Transverse colon (tissue), 4 donors: ENCODE measurements at regions not wholly inside any gene's neighbourhood (a gene's known extent, or its start where the extent isn't known, plus 50 kb on each side); places are given as distances from the start of the nearest gene placed in this dataset.

Experiments used
- DNase-seq: peaks from one replicate; pipeline ENCODE4 v3.0.0-alpha.2; 2019
- H3K27ac ChIP-seq, 4 donors: fragments of 200-600 bp; sonication (generic); 2 replicates each; pipeline ENCODE4 v1.5.1; 2016 to 2018; ENCODE audit warnings: inconsistent platforms in 4 of 4
- H3K27me3 ChIP-seq: fragments of 200-600 bp; sonication (generic); 2 replicates; pipeline ENCODE4 v1.5.1; 2017; ENCODE audit warnings: inconsistent platforms
- H3K36me3 ChIP-seq, 4 donors: fragments of 200-600 bp; sonication (generic); 2 replicates each; pipeline ENCODE4 v1.5.1; 2017 to 2019; ENCODE audit warnings: inconsistent platforms in 4 of 4
- H3K4me1 ChIP-seq, 4 donors: fragments of 200-600 bp; sonication (generic); 2 replicates each; pipeline ENCODE4 v1.5.1; 2017 to 2020; ENCODE audit warnings: inconsistent platforms in 4 of 4
- H3K4me3 ChIP-seq, 4 donors: fragments of 200-600 bp; sonication (generic); 1 replicate in 1 of 4; 2 replicates in 3 of 4; pipeline versions ENCODE4 v1.5.1 to v1.6.1; 2017 to 2019; ENCODE audit warnings: inconsistent platforms in 4 of 4
- H3K9me3 ChIP-seq, 2 donors: fragments of 200-600 bp; sonication (generic); 2 replicates each; pipeline ENCODE4 v1.5.1; 2017 to 2019; ENCODE audit warnings: inconsistent platforms in 2 of 2
- EP300 ChIP-seq: sonication (generic); formaldehyde crosslinking; IDR thresholded peaks from one replicate; pipeline ENCODE4 v1.6.1; 2017; ENCODE audit warnings: antibody characterized with exemption, low read depth
- POLR2A ChIP-seq: fragments of 450-650 bp; IDR thresholded peaks from one replicate; pipeline ENCODE4 v1.6.1; 2016; ENCODE audit warnings: antibody characterized with exemption, mild to moderate bottlenecking, moderate library complexity
- POLR2AphosphoS5 ChIP-seq, 3 donors: sonication (generic); formaldehyde crosslinking; IDR thresholded peaks; one replicate each; pipeline ENCODE4 v1.6.1; 2016; ENCODE audit warnings: antibody characterized with exemption in 3 of 3
- WGBS, 2 donors: methylation state at CpG; one replicate each; pipeline ENCODE4 v1.1.5; 2018; ENCODE audit warnings: low coverage in 1 of 2; 5-methylcytosine and 5-hydroxymethylcytosine counted together
- in situ Hi-C, 4 donors: fragments of 200-750 bp; cut with MboI; loops; one replicate each; pipeline versions ENCODE4 v1.15.0 to v1.15.1; 2017; ENCODE audit warnings: low sequenced_read_pairs in 3 of 4, low pct_ligation_motif_present in 1 of 4, low pct_unique_long_range_greater_than_20kb in 1 of 4
- intact Hi-C: fragments of 100-400 bp; cut with DNase I; formaldehyde crosslinking; loops from one replicate; pipeline ENCODE4 v1.15.1; 2023; ENCODE audit warnings: low total_unique reads
- TF ChIP-seq, protein P1 (sequence below), 5 experiments: fragments of 200-600 bp in 3 of 5; fragments of 450-650 bp in 2 of 5; sonication (generic) in 3 of 5; IDR thresholded peaks; 1 replicate in 2 of 5; 2 replicates in 3 of 5; pipeline ENCODE4 v1.5.1; 2016 to 2017; ENCODE audit warnings: antibody characterized with exemption in 5 of 5, inconsistent platforms in 3 of 5, mild to moderate bottlenecking in 2 of 5, moderate library complexity in 1 of 5

DNA sequence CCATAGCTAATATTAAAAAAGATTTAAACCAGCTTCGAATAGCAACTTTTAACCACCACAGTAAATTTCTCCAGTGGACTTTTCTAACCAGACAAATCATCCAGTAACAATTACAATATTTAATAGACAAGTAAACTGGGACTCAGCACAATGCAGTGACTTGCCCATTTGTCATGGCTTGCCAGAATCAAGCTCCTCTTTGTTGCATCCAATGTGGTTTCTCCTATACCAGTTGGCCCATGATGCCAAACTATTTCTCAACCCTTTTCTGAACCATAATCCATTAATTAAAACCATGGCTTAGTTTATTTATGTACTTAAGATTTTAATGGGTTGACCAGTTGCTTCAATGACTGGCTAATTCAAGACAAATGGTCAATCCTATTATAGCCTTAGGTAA, 64.4 kb downstream of the DIO2 start:
- 72 to 78% methylated on average over 1 of the region's 1 CpG for WGBS, 2 donors
- no peaks in the 10 kb centered on the region for H3K4me1 ChIP-seq
- TF ChIP-seq POLR2A (no peak), EP300 (no peak), POLR2AphosphoS5 (IDR thresholded peaks at IDR 0.05) (no peak)
- TF ChIP-seq, protein P1, sequence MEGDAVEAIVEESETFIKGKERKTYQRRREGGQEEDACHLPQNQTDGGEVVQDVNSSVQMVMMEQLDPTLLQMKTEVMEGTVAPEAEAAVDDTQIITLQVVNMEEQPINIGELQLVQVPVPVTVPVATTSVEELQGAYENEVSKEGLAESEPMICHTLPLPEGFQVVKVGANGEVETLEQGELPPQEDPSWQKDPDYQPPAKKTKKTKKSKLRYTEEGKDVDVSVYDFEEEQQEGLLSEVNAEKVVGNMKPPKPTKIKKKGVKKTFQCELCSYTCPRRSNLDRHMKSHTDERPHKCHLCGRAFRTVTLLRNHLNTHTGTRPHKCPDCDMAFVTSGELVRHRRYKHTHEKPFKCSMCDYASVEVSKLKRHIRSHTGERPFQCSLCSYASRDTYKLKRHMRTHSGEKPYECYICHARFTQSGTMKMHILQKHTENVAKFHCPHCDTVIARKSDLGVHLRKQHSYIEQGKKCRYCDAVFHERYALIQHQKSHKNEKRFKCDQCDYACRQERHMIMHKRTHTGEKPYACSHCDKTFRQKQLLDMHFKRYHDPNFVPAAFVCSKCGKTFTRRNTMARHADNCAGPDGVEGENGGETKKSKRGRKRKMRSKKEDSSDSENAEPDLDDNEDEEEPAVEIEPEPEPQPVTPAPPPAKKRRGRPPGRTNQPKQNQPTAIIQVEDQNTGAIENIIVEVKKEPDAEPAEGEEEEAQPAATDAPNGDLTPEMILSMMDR (IDR thresholded peaks at IDR 0.05), result no peak
- in situ Hi-C loops (no loop called here), intact Hi-C loops (no loop called here)
- no peaks in the 10 kb centered on the region for H3K27me3 ChIP-seq
- no peaks in the 10 kb centered on the region for H3K9me3 ChIP-seq
- DNase-seq, result no peak
- H3K36me3 ChIP-seq, result no peaks in the 10 kb centered on the region
- H3K4me3 ChIP-seq, result no peak overlapping the region
- no peak overlapping the region for H3K27ac ChIP-seq

DNA sequence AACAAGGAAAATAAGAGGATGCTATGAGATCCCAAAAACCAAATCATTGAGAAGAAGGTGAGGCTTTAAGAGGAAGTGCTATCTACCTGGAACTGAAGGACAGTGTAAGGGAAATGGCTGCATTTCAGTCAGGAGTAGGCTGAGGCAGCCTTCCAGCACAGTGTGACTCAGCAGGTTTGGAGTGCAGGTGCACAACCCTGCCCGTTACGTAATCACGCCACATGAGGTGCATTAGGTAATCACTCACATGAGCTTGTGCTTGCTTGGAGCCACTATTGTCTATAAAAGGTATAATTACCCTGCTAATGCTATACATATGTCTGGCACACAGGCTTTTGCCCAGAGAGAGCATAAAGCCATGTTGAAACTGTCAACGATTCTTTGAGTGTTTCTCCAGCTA, 74.9 kb downstream of the DIO2 start:
- WGBS, 2 donors, result 92% methylated on average over 4 of the region's 4 CpGs; no CpG with 5 or more reads in 1 of the 2 donors
- no peak for DNase-seq
- Histone ChIP-seq H3K4me1 (no peaks in the 10 kb centered on the region), H3K9me3 (no peaks in the 10 kb centered on the region), H3K27ac (no peak overlapping the region), H3K4me3 (no peak overlapping the region), H3K27me3 (no peaks in the 10 kb centered on the region), H3K36me3 (no peaks in the 10 kb centered on the region)
- in situ Hi-C loops (no loop called here), intact Hi-C loops (no loop called here)
- TF ChIP-seq POLR2A (no peak), EP300 (no peak), POLR2AphosphoS5 (IDR thresholded peaks at IDR 0.05) (no peak)
- TF ChIP-seq, protein P1 (IDR thresholded peaks at IDR 0.05), result no peak

DNA sequence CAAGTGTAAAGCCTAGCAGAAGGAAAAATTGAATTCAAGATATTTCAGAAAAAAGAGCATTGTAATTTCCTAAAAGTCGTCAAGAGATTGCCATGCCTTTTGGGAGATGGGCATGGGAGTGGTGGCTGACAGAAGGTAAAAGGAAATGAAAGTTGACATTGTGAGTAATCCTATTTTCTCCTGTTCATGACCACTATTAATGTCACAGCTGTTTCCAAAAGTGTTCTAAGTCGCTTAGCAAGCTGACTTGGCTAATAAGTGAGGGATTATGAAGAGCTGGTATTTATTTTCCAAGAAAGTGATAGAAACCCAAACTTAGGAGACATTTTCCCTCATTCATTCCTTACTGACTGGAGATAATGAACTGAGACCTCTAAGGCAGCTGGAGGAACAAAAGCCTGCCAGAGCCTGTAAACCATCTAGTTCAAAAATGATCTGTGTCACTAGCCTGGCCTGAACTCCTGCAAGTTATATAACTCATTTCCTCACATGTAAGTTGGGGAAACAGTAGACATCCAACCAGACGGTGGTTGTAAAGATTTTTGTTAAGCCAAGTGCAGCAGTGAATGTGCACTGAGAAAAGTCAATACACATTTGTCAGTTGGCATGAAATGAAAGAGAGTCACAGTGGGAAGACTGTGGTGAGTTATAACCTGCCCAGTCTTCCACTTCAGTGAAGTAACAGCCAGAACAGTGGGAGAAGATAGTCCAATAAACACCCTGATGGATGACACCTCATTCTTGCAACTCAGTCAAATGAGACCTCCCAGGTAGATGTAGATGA, 75.8 kb downstream of the DIO2 start:
- no peak for DNase-seq
- Histone ChIP-seq H3K27me3 (no peaks in the 10 kb centered on the region), H3K4me3 (no peak overlapping the region), H3K36me3 (no peaks in the 10 kb centered on the region), H3K9me3 (no peaks in the 10 kb centered on the region), H3K4me1 (no peaks in the 10 kb centered on the region), H3K27ac (no peak overlapping the region)
- TF ChIP-seq EP300 (no peak), POLR2A (no peak), POLR2AphosphoS5 (IDR thresholded peaks at IDR 0.05) (no peak)
- TF ChIP-seq, protein P1 (IDR thresholded peaks at IDR 0.05), result no peak
- intact Hi-C loops (no loop called here), in situ Hi-C loops (no loop called here)
- WGBS, 2 donors, result 46 to 58% methylated on average over 3 of the region's 3 CpGs

DNA sequence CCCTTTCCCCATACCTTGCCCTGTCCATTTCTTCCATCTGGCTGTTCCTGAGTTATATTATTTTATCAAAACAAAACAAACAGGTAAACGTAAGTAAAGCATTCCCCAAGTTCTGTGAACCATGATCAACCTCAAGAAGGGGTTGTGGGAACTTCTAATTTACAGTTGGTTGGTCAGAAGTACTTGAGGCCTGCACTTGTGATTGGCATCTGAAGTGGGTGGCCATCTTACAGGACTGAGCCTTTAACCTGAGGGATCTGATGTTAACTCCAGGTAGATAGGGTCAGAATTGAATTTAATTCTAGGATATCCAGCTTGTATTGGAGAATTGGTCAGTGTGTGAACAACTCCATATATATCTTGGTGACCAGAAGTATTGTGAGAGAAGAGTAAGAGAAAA, 77.0 kb downstream of the DIO2 start:
- Histone ChIP-seq H3K4me3 (no peak overlapping the region), H3K27ac (no peak overlapping the region), H3K27me3 (no peaks in the 10 kb centered on the region), H3K4me1 (no peaks in the 10 kb centered on the region), H3K9me3 (no peaks in the 10 kb centered on the region), H3K36me3 (no peaks in the 10 kb centered on the region)
- intact Hi-C loops, result no loop called here
- WGBS, 2 donors, result 42 to 80% methylated on average over 1 of the region's 1 CpG
- TF ChIP-seq EP300 (no peak), POLR2AphosphoS5 (IDR thresholded peaks at IDR 0.05) (no peak), POLR2A (no peak)
- TF ChIP-seq, protein P1 (IDR thresholded peaks at IDR 0.05), result no peak
- DNase-seq, result no peak
- in situ Hi-C loops, result no loop called here
